HG02870 (cell line): ENCODE measurements at regions not wholly inside any gene's neighbourhood (a gene's known extent, or its start where the extent isn't known, plus 50 kb on each side); places are given as distances from the start of the nearest gene placed in this dataset.
"Not testable (repeated sequence)": the region's sequence is repeated elsewhere in the genome, so short reads cannot be mapped to it uniquely, and the experiment has no call there.

Experiments
- ATAC-seq: cut with Tn5 transposase; IDR thresholded peaks from one replicate; pipeline ENCODE4 v1.9.1; 2021; ENCODE audit warnings: mild to moderate bottlenecking, moderate library complexity; ENCODE audit not compliant: unreplicated experiment

GRCh38 chr10:9547936-9548904 lies 1469.5 kb upstream of the CELF2 start:
- ATAC-seq = no peak

GRCh38 chr10:9550810-9551209 lies 1466.9 kb upstream of the CELF2 start:
- ATAC-seq = no peak

GRCh38 chr10:9554321-9554720 lies 1463.4 kb upstream of the CELF2 start:
- no peak for ATAC-seq

GRCh38 chr10:9560976-9561375 lies 1456.7 kb upstream of the CELF2 start:
- no peak for ATAC-seq

- ATAC-seq = no peak
These were observed 1455.7 kb upstream of the CELF2 start for GRCh38 chr10:9561821-9562505.

- no peak for ATAC-seq
These were observed 1439.9 kb upstream of the CELF2 start for GRCh38 chr10:9577746-9578145.

GRCh38 chr10:9579110-9579705 lies 1438.5 kb upstream of the CELF2 start:
- ATAC-seq = no peak

GRCh38 chr10:9582803-9583202 lies 1434.9 kb upstream of the CELF2 start:
- ATAC-seq = not testable (repeated sequence)

GRCh38 chr10:9596368-9596920 lies 1421.2 kb upstream of the CELF2 start:
- ATAC-seq = no peak

- no peak for ATAC-seq
These were observed 1414.7 kb upstream of the CELF2 start for GRCh38 chr10:9602998-9603397.

GRCh38 chr10:9603972-9604371 lies 1413.7 kb upstream of the CELF2 start:
- no peak for ATAC-seq

GRCh38 chr10:9605231-9605630 lies 1412.4 kb upstream of the CELF2 start:
- ATAC-seq = no peak

- ATAC-seq = no peak
These were observed 1409.1 kb upstream of the CELF2 start for GRCh38 chr10:9608602-9609001.

GRCh38 chr10:9613338-9614075 lies 1404.2 kb upstream of the CELF2 start:
- ATAC-seq = peak; percentile 88

- ATAC-seq = no peak
These were observed 1402.5 kb upstream of the CELF2 start for GRCh38 chr10:9615189-9615588.

GRCh38 chr10:9621216-9621615 lies 1396.5 kb upstream of the CELF2 start:
- ATAC-seq = no peak

GRCh38 chr10:9625304-9625703 lies 1392.4 kb upstream of the CELF2 start:
- ATAC-seq = no peak

GRCh38 chr10:9634466-9634865 lies 1383.2 kb upstream of the CELF2 start:
- no peak for ATAC-seq

- no peak for ATAC-seq
These were observed 1382.0 kb upstream of the CELF2 start for GRCh38 chr10:9635691-9636090.

GRCh38 chr10:9636216-9636615 lies 1381.5 kb upstream of the CELF2 start:
- no peak for ATAC-seq

- ATAC-seq = no peak
These were observed 1373.9 kb upstream of the CELF2 start for GRCh38 chr10:9643782-9644181.
